SH-SY5Y (cell line): ENCODE measurements at regions not wholly inside any gene's neighbourhood (a gene's known extent, or its start where the extent isn't known, plus 50 kb on each side); places are given as distances from the start of the nearest gene placed in this dataset.

Source experiments
- GATA2 ChIP-seq: IDR thresholded peaks from 2 replicates; pipeline ENCODE4 v1.6.1; 2011; ENCODE audit warnings: mild to moderate bottlenecking, low read depth, low read length
- GATA3 ChIP-seq: IDR thresholded peaks from 2 replicates; pipeline ENCODE4 v1.6.1; 2011; ENCODE audit warnings: low read depth, mild to moderate bottlenecking, low read length, moderate library complexity

- TF ChIP-seq GATA2 = no peak
- no peak for TF ChIP-seq GATA3
These were observed 236.5 kb downstream of the ARL4A start for GRCh38 chr7:12923971-12924370.
